Neutrophil (primary cell): ENCODE measurements at regions not wholly inside any gene's neighbourhood (a gene's known extent, or its start where the extent isn't known, plus 50 kb on each side); places are given as distances from the start of the nearest gene placed in this dataset.

ENCODE experiments used
- H3K27ac ChIP-seq: fragments of 200-600 bp; sonication (generic); 2 replicates; pipeline ENCODE4 v1.5.1; 2016; ENCODE audit warnings: mild to moderate bottlenecking, moderate library complexity
- H3K27me3 ChIP-seq: fragments of 200-600 bp; sonication (generic); 2 replicates; pipeline ENCODE4 v1.6.0; 2016; ENCODE audit warnings: mild to moderate bottlenecking
- H3K36me3 ChIP-seq: fragments of 200-600 bp; sonication (generic); 2 replicates; pipeline ENCODE4 v1.5.1; 2017
- H3K4me1 ChIP-seq, 2 experiments: fragments of 200-600 bp in 1 of 2; sonication (generic) in 1 of 2; 1 replicate in 1 of 2; 2 replicates in 1 of 2; pipeline versions ENCODE4 v1.5.1 to v1.6.1; 2013 to 2016; ENCODE audit warnings: low read depth in 1 of 2, low read length in 1 of 2, mild to moderate bottlenecking in 1 of 2, moderate library complexity in 1 of 2; ENCODE audit not compliant: control insufficient read depth in 1 of 2, insufficient read depth in 1 of 2
- H3K4me3 ChIP-seq, 2 experiments: fragments of 200-600 bp in 1 of 2; sonication (generic) in 1 of 2; 1 replicate in 1 of 2; 2 replicates in 1 of 2; pipeline ENCODE4 v1.5.1; 2013 to 2016; ENCODE audit warnings: low read depth in 1 of 2, low read length in 1 of 2, mild to moderate bottlenecking in 1 of 2, moderate library complexity in 1 of 2
- H3K9me3 ChIP-seq: fragments of 200-600 bp; sonication (generic); 2 replicates; pipeline ENCODE4 v1.5.1; 2016
- TF ChIP-seq, protein P1 (sequence below): fragments of 200-600 bp; sonication (generic); IDR thresholded peaks from 2 replicates; pipeline ENCODE4 v1.5.1; 2016; ENCODE audit warnings: antibody characterized with exemption

DNA sequence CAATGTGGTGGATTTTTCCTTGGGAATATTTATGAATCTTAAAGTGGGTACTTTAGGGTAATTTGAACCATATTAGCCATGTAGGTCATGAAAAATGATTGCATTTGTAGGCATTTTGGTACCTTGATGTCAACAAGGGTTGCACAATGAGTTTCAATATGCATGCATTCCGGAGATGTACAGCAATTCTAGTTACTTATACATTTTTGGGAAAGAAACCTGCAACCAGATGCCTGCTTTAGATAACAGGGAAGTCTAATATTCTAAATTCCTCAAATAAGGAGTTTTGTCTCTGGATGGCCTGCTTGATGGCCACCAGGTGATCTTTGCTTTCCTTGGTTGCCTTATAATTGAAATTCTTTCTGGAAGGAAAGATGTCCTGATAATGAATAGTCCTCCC lies 240.5 kb upstream of the SETMAR start:
- H3K36me3 ChIP-seq: no peaks in the 10 kb centered on the region

DNA sequence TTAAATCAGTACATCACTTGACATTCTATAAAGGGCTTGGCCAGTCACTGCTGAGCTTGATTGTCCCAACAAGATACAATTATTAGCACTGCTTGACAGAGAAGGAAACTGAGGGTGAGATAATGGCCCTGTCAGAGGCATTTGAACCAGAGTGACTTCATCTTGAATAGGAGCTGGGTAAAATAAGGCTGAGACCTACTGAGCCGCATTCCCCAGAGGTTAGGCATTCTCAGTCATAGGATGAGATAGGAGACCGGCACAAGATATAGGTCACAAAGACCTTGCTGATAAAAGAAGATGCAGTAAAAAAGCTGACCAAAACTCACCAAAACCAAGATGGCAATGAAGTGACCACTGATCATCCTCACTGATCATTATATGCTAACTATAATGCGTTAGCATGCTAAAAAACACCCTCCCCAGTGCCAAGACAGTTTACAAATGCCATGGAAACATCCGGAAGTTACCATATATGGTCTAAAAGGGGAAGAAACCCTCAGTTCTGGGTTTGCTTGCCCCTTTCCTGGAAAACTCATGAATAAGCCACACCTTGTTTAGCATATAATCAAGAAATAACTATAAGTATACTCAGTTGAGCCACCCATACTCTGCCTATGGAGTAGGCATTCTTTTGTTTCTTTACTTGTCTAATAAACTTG lies 239.1 kb upstream of the SETMAR start:
- H3K27me3 ChIP-seq: no peaks in the 10 kb centered on the region
- no peaks in the 10 kb centered on the region for H3K36me3 ChIP-seq
- H3K4me1 ChIP-seq: peaks cover 0 to 8% of the 10 kb centered on the region in 2 experiments
- no peaks in the 10 kb centered on the region for H3K9me3 ChIP-seq
- no peak overlapping the region for H3K4me3 ChIP-seq
- H3K27ac ChIP-seq: no peak overlapping the region
- TF ChIP-seq, protein P1, sequence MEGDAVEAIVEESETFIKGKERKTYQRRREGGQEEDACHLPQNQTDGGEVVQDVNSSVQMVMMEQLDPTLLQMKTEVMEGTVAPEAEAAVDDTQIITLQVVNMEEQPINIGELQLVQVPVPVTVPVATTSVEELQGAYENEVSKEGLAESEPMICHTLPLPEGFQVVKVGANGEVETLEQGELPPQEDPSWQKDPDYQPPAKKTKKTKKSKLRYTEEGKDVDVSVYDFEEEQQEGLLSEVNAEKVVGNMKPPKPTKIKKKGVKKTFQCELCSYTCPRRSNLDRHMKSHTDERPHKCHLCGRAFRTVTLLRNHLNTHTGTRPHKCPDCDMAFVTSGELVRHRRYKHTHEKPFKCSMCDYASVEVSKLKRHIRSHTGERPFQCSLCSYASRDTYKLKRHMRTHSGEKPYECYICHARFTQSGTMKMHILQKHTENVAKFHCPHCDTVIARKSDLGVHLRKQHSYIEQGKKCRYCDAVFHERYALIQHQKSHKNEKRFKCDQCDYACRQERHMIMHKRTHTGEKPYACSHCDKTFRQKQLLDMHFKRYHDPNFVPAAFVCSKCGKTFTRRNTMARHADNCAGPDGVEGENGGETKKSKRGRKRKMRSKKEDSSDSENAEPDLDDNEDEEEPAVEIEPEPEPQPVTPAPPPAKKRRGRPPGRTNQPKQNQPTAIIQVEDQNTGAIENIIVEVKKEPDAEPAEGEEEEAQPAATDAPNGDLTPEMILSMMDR: no peak

More for the DNA sequence above, 240.5 kb upstream of the SETMAR start:
- no peak overlapping the region for H3K27ac ChIP-seq
- no peak overlapping the region for H3K4me3 ChIP-seq
- no peaks in the 10 kb centered on the region for H3K9me3 ChIP-seq
- TF ChIP-seq, protein P1: no peak
- no peaks in the 10 kb centered on the region for H3K27me3 ChIP-seq
- H3K4me1 ChIP-seq: peaks cover 0 to 8% of the 10 kb centered on the region in 2 experiments

DNA sequence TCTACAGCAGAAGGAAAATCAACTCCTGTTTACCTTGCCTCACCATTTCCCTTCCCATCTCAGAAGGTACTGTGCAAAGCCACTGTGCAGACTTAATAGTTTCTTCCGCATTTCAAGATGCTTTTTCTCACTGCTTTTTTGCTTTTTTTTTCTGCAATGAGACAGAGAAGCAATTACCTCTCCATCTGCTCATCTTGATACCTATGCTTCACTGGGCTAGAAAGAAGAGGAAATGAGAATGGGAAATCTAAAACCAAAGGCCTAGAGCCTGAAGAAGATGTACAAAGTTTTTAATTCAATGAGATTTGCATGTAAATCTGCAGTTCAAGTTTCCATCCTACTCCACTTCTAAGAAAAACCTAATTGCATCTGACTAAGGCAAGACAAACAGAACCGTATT lies 238.1 kb upstream of the SETMAR start:
- Histone ChIP-seq H3K4me1 (peaks cover 0 to 8% of the 10 kb centered on the region in 2 experiments), H3K36me3 (no peaks in the 10 kb centered on the region), H3K4me3 (no peak overlapping the region), H3K9me3 (no peaks in the 10 kb centered on the region), H3K27ac (no peak overlapping the region), H3K27me3 (no peaks in the 10 kb centered on the region)
- TF ChIP-seq, protein P1: no peak

DNA sequence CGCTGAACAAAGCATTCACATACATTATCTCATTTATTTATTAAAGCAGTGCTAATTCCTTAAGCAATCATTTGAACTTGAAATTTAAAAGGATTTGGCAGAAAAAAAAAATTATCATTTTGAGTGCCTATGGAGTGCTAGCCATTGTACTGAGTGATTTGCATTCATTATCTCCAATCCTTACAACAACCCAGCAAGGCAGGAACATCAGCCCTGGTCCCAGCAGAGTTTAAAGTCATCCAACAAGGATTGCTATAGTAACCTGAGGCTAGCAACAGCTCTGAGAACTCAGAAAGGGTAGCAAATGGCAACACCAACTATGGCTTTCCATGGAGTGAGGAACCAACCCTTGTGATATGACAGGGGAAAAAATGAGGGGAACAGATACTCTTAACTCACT lies 237.6 kb upstream of the SETMAR start:
- no peak overlapping the region for H3K27ac ChIP-seq
- H3K4me1 ChIP-seq: peaks cover 0 to 8% of the 10 kb centered on the region in 2 experiments
- no peaks in the 10 kb centered on the region for H3K27me3 ChIP-seq

DNA sequence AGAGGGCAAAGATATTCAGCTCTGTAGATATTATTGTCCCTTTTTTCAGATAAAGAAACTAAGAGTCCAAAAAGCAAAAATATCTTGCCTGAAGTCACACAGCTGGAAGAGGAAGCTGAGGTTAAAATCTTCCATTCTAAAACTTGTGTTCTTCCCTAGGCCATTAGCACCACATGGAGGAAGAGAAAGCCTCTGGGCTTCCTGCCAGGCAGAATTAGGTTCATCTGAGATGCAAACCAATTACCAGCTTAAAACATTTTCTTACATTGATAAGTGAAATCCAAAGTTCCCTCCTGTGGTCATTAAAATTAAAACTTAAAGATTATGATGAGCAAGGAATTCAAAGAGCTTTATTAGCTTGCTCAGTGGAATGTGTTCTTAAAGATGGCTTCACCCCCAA lies 235.3 kb upstream of the SETMAR start:
- no peak overlapping the region for H3K4me3 ChIP-seq
- H3K36me3 ChIP-seq: no peaks in the 10 kb centered on the region
- no peaks in the 10 kb centered on the region for H3K4me1 ChIP-seq
- TF ChIP-seq, protein P1: no peak
- H3K27ac ChIP-seq: no peak overlapping the region
- H3K27me3 ChIP-seq: no peaks in the 10 kb centered on the region
- no peaks in the 10 kb centered on the region for H3K9me3 ChIP-seq

More for the DNA sequence above, 237.6 kb upstream of the SETMAR start:
- H3K36me3 ChIP-seq: no peaks in the 10 kb centered on the region
- H3K4me3 ChIP-seq: no peak overlapping the region
- no peaks in the 10 kb centered on the region for H3K9me3 ChIP-seq
- TF ChIP-seq, protein P1: no peak
